ENCODE measurements at regions not wholly inside any gene's neighbourhood (a gene's known extent, or its start where the extent isn't known, plus 50 kb on each side); places are given as distances from the start of the nearest gene placed in this dataset.

GRCh38 chr2:128978212-128978611 lies 659.5 kb upstream of the HS6ST1 start:
- H3K4me3 ChIP-seq (ENCODE audit: low read depth, low read length) = no peak overlapping the region
- 29% methylated on average over 5 of the region's 5 CpGs for whole genome bisulfite sequencing
- no peaks in the 10 kb centered on the region for H3K4me1 ChIP-seq (ENCODE audit: insufficient read depth)
- no peak for DNase-seq (ENCODE audit: extremely low spot score)
- H3K36me3 ChIP-seq (ENCODE audit: insufficient read depth) = no peaks in the 10 kb centered on the region
- H3K27ac ChIP-seq (ENCODE audit: low read depth) = no peak overlapping the region

DNA sequence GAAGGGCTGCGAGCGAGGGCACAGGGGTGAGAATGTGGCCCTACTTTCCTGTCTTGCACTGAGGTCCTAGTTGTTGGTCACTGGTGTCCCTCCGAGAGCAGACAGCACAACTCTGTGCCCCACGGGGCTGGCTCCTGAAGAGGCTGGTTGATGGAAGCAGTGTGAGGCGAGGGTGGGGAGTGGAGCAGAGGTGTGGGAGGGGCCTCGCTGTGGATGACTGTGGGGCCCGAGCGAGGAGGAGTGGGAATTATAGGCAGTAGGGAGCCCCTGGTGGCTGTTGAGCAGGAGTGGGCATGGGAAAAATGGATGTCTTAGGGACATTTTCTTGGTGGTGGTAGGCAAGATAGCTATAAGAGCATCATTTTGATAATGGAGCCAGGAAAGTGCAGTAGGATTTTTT lies 660.5 kb upstream of the HS6ST1 start:
- Histone ChIP-seq H3K27ac (ENCODE audit: low read depth) (no peak overlapping the region), H3K36me3 (ENCODE audit: insufficient read depth) (no peaks in the 10 kb centered on the region), H3K4me1 (ENCODE audit: insufficient read depth) (no peaks in the 10 kb centered on the region), H3K4me3 (ENCODE audit: low read depth, low read length) (no peak overlapping the region)
- 78% methylated on average over 8 of the region's 8 CpGs for WGBS
- DNase-seq (ENCODE audit: extremely low spot score) = no peak

DNA sequence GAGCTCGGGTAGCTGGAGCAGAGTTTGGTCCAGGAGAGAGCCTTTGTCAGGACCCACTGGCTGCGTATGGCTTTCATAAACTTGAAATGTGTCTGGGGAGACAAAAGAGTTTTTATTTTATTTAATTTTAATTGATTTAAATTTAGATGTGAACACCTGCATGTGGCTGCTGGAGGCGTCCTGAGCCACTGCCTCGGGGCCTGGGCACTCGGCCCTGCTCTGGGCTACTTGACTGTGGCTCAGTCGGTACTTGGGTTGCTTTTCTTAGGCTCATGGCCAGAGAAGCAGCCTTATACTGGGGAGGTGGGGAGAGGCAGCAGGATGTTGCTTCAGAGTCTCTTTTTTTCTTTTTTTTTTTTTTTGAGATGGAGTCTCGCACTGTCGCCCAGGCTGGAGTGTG lies 661.8 kb upstream of the HS6ST1 start:
- Histone ChIP-seq H3K4me3 (ENCODE audit: low read depth, low read length) (no peak overlapping the region), H3K27ac (ENCODE audit: low read depth) (no peak overlapping the region), H3K4me1 (ENCODE audit: insufficient read depth) (no peaks in the 10 kb centered on the region), H3K36me3 (ENCODE audit: insufficient read depth) (no peaks in the 10 kb centered on the region)
- no peak for DNase-seq (ENCODE audit: extremely low spot score)
- 85% methylated on average over 8 of the region's 8 CpGs for WGBS

DNA sequence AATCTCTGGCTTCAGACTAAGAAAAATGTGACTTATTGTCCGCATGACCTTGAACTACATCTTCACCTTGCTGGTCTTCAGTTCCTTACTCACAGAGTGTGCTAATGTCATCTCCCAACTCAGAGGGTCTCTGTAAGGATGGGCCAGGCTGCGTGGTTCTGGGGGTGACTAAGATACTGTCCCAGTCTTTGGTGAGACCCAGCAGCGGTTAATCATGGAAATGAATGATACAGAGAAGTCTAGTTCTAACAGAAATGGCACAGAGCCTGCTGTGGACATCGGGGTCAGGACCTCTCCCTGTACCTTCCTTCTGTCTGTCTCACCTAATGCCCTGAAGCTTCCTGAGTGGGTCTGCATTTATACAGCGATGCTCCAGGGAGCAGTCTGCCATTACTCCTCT lies 662.7 kb upstream of the HS6ST1 start:
- Histone ChIP-seq H3K4me1 (ENCODE audit: insufficient read depth) (no peaks in the 10 kb centered on the region), H3K4me3 (ENCODE audit: low read depth, low read length) (no peak overlapping the region), H3K27ac (ENCODE audit: low read depth) (no peak overlapping the region), H3K36me3 (ENCODE audit: insufficient read depth) (no peaks in the 10 kb centered on the region)
- 96% methylated on average over 5 of the region's 5 CpGs for WGBS
- DNase-seq (ENCODE audit: extremely low spot score) = no peak

- 94% methylated on average over 5 of the region's 5 CpGs for WGBS
- Histone ChIP-seq H3K4me3 (ENCODE audit: low read depth, low read length) (no peak overlapping the region), H3K36me3 (ENCODE audit: insufficient read depth) (no peaks in the 10 kb centered on the region), H3K4me1 (ENCODE audit: insufficient read depth) (no peaks in the 10 kb centered on the region), H3K27ac (ENCODE audit: low read depth) (no peak overlapping the region)
- no peak for DNase-seq (ENCODE audit: extremely low spot score)
Measured at GRCh38 chr2:128982001-128982400, 663.3 kb upstream of the HS6ST1 start.

GRCh38 chr2:128982670-128983069 lies 664.0 kb upstream of the HS6ST1 start:
- no peak overlapping the region for H3K27ac ChIP-seq (ENCODE audit: low read depth)
- H3K36me3 ChIP-seq (ENCODE audit: insufficient read depth) = no peaks in the 10 kb centered on the region
- H3K4me3 ChIP-seq (ENCODE audit: low read depth, low read length) = no peak overlapping the region
- 77% methylated on average over 4 of the region's 4 CpGs for WGBS
- DNase-seq (ENCODE audit: extremely low spot score) = no peak
- peaks cover 1% of the 10 kb centered on the region for H3K4me1 ChIP-seq (ENCODE audit: insufficient read depth)

DNA sequence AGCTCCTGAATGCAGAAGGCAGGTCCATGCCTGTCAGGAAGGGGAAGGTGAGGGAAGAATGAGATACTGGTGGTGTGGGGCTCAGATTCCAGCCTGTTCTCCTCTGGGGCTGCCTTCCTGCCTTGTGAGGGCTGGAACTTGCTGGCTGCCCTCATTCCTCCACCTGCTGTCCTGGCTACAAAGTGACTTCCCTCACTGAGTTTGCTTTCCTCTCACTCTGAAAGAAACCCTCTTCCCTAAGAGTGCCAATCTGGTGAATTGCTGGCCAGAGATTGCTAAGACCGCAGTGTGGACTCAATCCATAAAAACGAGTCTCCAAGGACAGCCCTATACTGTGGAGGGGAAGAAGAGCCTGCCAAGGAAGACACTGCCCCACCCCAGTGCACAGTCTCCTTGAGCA lies 664.4 kb upstream of the HS6ST1 start:
- H3K4me3 ChIP-seq (ENCODE audit: low read depth, low read length) = no peak overlapping the region
- peaks cover 1% of the 10 kb centered on the region for H3K4me1 ChIP-seq (ENCODE audit: insufficient read depth)
- 28% methylated on average over 2 of the region's 2 CpGs for WGBS
- DNase-seq (ENCODE audit: extremely low spot score) = no peak
- H3K27ac ChIP-seq (ENCODE audit: low read depth) = no peak overlapping the region
- no peaks in the 10 kb centered on the region for H3K36me3 ChIP-seq (ENCODE audit: insufficient read depth)

DNA sequence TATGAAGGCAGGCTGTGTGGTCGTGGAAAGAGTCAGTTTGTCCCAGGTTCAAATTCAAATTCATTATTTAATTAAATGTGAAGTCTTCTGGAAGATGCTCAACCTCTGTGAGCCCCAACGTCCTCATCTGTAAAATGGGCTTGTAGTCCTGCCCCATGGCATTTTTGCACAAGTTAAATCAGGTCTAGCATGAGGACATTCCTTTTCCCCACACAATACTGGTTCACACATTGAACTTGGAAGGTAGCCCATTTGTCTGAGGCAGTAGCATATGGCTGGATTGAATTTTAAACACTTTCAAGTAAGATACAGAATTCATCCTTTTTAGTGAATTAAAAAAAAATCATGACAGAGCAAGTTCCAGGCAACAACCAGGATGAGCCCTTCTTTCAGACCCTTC lies 665.4 kb upstream of the HS6ST1 start:
- Histone ChIP-seq H3K4me1 (ENCODE audit: insufficient read depth) (peaks cover 1% of the 10 kb centered on the region), H3K27ac (ENCODE audit: low read depth) (no peak overlapping the region), H3K4me3 (ENCODE audit: low read depth, low read length) (no peak overlapping the region), H3K36me3 (ENCODE audit: insufficient read depth) (no peaks in the 10 kb centered on the region)
- DNase-seq (ENCODE audit: extremely low spot score) = no peak
- 78% methylated on average over 2 of the region's 2 CpGs for WGBS

DNA sequence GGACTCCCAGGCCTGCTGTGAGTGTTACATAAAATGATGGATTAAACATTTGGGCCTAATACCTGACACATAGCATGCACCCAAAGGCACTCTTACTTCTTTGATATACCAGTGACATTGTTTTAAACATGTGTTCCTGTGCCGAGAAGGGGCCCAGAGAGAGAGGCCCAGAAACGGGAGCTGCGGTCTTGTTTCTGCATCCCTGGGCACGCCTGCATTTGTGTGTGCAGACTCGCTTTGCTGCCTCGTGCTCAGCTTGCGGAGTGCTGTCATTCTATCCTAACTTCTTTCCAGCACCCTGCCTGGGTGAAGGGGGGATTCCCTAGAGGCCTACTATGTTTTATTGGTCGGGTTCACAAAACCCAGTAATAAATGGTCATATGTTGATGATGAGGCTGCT lies 666.2 kb upstream of the HS6ST1 start:
- no peak for DNase-seq (ENCODE audit: extremely low spot score)
- Histone ChIP-seq H3K36me3 (ENCODE audit: insufficient read depth) (no peaks in the 10 kb centered on the region), H3K4me3 (ENCODE audit: low read depth, low read length) (no peak overlapping the region), H3K27ac (ENCODE audit: low read depth) (no peak overlapping the region), H3K4me1 (ENCODE audit: insufficient read depth) (peaks cover 1% of the 10 kb centered on the region)
- 83% methylated on average over 8 of the region's 8 CpGs for WGBS

- Histone ChIP-seq H3K4me1 (ENCODE audit: insufficient read depth) (peaks cover 1% of the 10 kb centered on the region), H3K36me3 (ENCODE audit: insufficient read depth) (no peaks in the 10 kb centered on the region), H3K27ac (ENCODE audit: low read depth) (no peak overlapping the region), H3K4me3 (ENCODE audit: low read depth, low read length) (no peak overlapping the region)
- WGBS = 24% methylated on average over 7 of the region's 7 CpGs
- no peak for DNase-seq (ENCODE audit: extremely low spot score)
Measured at GRCh38 chr2:128986026-128986715, 667.5 kb upstream of the HS6ST1 start.

- WGBS = 83% methylated on average over 9 of the region's 9 CpGs
Measured at GRCh38 chr2:128986867-128987268, 668.2 kb upstream of the HS6ST1 start.

GRCh38 chr2:128988326-128988725 lies 669.7 kb upstream of the HS6ST1 start:
- no peak for DNase-seq (ENCODE audit: extremely low spot score)
- Histone ChIP-seq H3K4me3 (ENCODE audit: low read depth, low read length) (no peak overlapping the region), H3K4me1 (ENCODE audit: insufficient read depth) (peaks cover 1% of the 10 kb centered on the region), H3K36me3 (ENCODE audit: insufficient read depth) (no peaks in the 10 kb centered on the region), H3K27ac (ENCODE audit: low read depth) (no peak overlapping the region)
- WGBS = 82% methylated on average over 3 of the region's 3 CpGs

More at GRCh38 chr2:128986867-128987268, 668.2 kb upstream of the HS6ST1 start:
- DNase-seq (ENCODE audit: extremely low spot score) = no peak
- Histone ChIP-seq H3K4me3 (ENCODE audit: low read depth, low read length) (no peak overlapping the region), H3K27ac (ENCODE audit: low read depth) (no peak overlapping the region), H3K4me1 (ENCODE audit: insufficient read depth) (peaks cover 1% of the 10 kb centered on the region), H3K36me3 (ENCODE audit: insufficient read depth) (no peaks in the 10 kb centered on the region)

- H3K36me3 ChIP-seq (ENCODE audit: insufficient read depth) = no peaks in the 10 kb centered on the region
- H3K27ac ChIP-seq (ENCODE audit: low read depth) = no peak overlapping the region
- H3K4me1 ChIP-seq (ENCODE audit: insufficient read depth) = peaks cover 1% of the 10 kb centered on the region
- H3K4me3 ChIP-seq (ENCODE audit: low read depth, low read length) = no peak overlapping the region
- DNase-seq (ENCODE audit: extremely low spot score) = no peak
- WGBS = 86% methylated on average over 6 of the region's 6 CpGs
Measured at GRCh38 chr2:128988967-128989366, 670.3 kb upstream of the HS6ST1 start.

GRCh38 chr2:128995086-128995485 lies 676.4 kb upstream of the HS6ST1 start:
- Histone ChIP-seq H3K36me3 (ENCODE audit: insufficient read depth) (no peaks in the 10 kb centered on the region), H3K4me3 (ENCODE audit: low read depth, low read length) (no peak overlapping the region), H3K27ac (ENCODE audit: low read depth) (no peak overlapping the region), H3K4me1 (ENCODE audit: insufficient read depth) (no peaks in the 10 kb centered on the region)
- 96% methylated on average over 4 of the region's 4 CpGs for WGBS
- no peak for DNase-seq (ENCODE audit: extremely low spot score)

- Histone ChIP-seq H3K4me3 (ENCODE audit: low read depth, low read length) (no peak overlapping the region), H3K27ac (ENCODE audit: low read depth) (no peak overlapping the region), H3K4me1 (ENCODE audit: insufficient read depth) (no peaks in the 10 kb centered on the region), H3K36me3 (ENCODE audit: insufficient read depth) (no peaks in the 10 kb centered on the region)
- no peak for DNase-seq (ENCODE audit: extremely low spot score)
- WGBS = 93% methylated on average over 4 of the region's 4 CpGs
Measured at GRCh38 chr2:128996078-128996477, 677.4 kb upstream of the HS6ST1 start.

Measured in urinary bladder (tissue), 3 donors.